ENCODE measurements at regions not wholly inside any gene's neighbourhood (a gene's known extent, or its start where the extent isn't known, plus 50 kb on each side); places are given as distances from the start of the nearest gene placed in this dataset.

- TF ChIP-seq GATA3 (IDR thresholded peaks at IDR 0.05; ENCODE audit: low read depth, low read length): no peak
- no peak for TF ChIP-seq GATA2 (IDR thresholded peaks at IDR 0.05; ENCODE audit: low read depth, low read length)
Measured at GRCh38 chr4:138964716-138965426, 50.7 kb upstream of the NOCT start.

GRCh38 chr4:138963412-138963811 lies 52.2 kb upstream of the NOCT start:
- no peak for TF ChIP-seq GATA3 (IDR thresholded peaks at IDR 0.05; ENCODE audit: low read depth, low read length)

DNA sequence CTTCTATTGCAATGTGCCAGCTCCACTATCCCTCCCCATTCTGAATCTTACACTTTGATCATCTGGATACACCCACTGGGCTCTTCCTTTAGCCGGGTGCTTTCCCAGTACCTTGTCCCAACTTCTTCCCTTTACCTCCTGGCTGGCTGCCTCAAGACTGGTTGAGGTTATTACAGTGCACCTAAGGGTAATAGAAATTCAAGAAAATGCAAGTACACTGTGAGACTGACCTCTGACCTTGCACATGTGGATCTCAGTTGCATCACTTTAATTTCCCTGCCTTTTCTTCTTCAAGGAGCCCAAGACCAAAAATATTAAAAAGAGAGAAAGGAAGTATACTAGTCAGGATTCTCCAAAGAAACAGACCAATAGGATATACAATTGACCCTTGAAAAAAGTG lies 53.9 kb upstream of the NOCT start:
- TF ChIP-seq GATA2 (IDR thresholded peaks at IDR 0.05; ENCODE audit: low read depth, low read length): no peak
- TF ChIP-seq GATA3 (IDR thresholded peaks at IDR 0.05; ENCODE audit: low read depth, low read length): no peak

- no peak for TF ChIP-seq GATA2 (IDR thresholded peaks at IDR 0.05; ENCODE audit: low read depth, low read length)
- TF ChIP-seq GATA3 (IDR thresholded peaks at IDR 0.05; ENCODE audit: low read depth, low read length): no peak
Measured at GRCh38 chr4:138961129-138961528, 54.5 kb upstream of the NOCT start.

DNA sequence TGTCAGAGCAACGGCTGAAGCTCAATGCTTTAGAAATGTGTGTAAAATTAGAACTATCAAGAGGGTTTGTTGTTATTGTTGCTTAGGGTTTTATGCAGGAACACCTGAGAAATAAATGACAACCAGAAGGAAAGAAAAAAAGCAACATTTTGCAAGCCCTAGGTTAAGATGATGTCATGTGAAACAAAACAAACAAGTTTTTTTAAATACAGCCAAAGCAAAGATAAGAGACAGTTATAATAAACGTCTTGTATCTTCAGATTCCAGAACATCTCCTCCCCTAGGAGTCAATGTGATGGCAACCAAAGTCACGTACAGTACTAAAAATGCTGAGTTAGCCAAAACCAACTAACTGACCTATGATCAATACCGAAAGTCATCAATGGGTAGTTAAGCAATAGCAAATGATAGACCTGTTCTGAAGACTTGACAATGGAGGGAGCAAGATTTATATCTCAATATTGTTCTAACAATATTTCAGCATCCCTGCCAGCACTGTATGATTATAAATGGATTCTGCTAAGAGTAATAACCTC lies 55.3 kb upstream of the NOCT start:
- TF ChIP-seq GATA2 (IDR thresholded peaks at IDR 0.05; ENCODE audit: low read depth, low read length) (no peak), GATA3 (IDR thresholded peaks at IDR 0.05; ENCODE audit: low read depth, low read length) (no peak)

DNA sequence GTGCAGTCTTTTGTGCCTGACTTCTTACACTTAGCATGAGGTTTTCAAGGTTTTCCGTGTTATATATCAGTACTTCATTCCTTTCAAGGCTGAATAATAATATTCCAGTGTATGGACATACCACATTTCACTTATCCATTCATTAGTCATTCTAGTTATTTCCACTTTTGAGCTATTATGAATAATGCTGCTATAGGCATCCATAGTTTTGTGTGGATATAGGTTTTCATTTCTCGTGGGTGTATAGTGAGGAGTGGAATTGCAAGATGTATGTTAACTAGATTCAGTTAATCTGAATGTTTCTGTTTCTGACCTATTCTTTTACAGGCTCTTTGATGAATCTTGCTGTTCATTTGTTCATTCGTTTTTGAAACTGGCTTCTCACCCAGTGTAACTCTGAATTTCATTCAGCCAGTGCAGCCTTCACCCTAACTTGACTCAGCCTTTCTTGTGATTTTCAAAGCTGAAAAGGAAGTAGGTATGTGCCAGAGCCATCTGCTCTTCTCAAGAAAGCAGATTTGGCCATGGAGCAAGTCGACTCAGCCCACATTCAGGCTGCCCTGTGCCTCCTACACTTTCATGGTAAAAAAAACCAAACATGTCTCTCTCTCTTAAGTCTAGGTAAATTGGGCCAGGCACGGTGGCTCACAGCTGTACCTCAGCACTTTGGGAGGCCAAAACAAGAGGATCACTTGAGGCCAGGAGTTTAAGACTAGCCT lies 56.3 kb upstream of the NOCT start:
- TF ChIP-seq GATA3 (IDR thresholded peaks at IDR 0.05; ENCODE audit: low read depth, low read length): no peak

DNA sequence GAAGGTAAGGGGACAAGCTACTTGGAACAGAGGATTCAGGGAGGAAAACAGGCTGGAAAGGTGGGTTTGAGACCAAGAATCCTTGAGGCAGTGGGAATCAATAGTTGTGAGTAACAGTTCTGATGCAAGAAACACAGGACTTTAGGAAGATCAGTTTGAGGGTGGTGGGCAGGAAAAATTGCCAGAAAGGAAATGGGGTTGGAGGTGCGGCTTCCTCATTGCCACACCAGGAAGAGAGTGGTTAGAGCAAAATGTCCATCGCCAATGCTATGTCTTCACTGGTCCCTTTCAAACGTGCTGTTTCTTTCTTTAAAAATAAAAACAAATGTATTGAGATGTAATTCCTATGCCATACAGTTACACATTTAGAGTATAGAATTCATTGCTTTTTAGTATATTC lies 57.1 kb upstream of the NOCT start:
- TF ChIP-seq GATA3 (IDR thresholded peaks at IDR 0.05; ENCODE audit: low read depth, low read length) (no peak), GATA2 (IDR thresholded peaks at IDR 0.05; ENCODE audit: low read depth, low read length) (no peak)

DNA sequence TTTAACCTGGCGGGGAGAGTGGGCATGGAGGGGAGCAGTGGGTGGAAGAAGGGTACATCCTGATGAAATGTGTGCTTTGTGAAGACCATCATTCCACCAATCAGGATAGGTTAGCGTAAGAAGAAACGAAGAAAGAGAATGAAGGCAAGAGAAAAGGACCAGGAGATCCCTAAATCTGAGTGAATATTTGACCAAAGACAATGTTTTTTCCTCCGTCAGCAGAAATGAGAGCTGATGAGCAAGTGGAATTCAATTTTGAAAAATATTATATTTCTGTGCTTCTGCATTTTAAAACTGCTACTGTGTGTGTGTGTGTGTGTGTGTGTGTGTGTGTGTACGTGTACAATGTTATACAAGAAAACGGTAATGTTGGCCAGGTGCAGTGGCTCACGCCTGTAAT lies 58.3 kb upstream of the NOCT start:
- TF ChIP-seq GATA2 (IDR thresholded peaks at IDR 0.05; ENCODE audit: low read depth, low read length) (no peak), GATA3 (IDR thresholded peaks at IDR 0.05; ENCODE audit: low read depth, low read length) (no peak)

DNA sequence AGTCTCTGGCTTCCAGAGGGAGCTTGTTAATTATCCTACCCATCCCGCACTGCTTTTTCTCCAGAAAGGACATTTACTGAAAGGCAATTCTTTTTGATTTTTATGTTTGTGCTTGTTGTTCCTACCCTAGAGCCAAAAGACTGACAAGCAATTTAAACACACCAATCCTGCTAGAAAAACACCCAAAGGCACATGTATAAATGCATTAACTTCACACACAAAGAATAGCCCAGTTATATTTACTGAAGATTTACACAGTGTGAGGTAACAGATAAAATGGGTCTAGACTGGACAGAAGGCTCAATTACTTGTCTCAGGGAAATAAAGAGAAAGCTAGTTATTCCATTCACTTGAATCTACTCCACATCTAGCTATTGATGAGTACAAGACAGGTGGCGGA lies 61.2 kb upstream of the NOCT start:
- TF ChIP-seq GATA2 (IDR thresholded peaks at IDR 0.05; ENCODE audit: low read depth, low read length): no peak
- no peak for TF ChIP-seq GATA3 (IDR thresholded peaks at IDR 0.05; ENCODE audit: low read depth, low read length)

DNA sequence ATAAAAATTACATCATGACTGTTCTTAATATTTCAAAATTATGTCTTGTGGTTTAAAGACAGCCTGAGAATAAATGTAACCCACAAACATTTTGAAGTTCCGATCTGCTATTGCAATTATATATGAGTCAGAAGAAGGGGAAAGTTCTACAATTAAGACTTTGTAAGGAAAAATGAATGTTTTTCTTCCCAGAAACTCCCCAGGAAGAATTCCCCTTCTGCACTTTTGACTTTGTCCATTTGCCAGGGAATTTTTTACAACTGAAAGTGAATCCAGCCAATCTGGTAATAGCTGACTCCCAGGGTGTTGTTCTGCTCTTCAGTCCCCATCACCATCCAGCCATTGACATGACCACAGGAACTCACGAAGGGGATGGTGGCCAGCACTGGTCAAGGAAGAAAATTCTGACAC lies 61.6 kb upstream of the NOCT start:
- no peak for TF ChIP-seq GATA2 (IDR thresholded peaks at IDR 0.05; ENCODE audit: low read depth, low read length)
- no peak for TF ChIP-seq GATA3 (IDR thresholded peaks at IDR 0.05; ENCODE audit: low read depth, low read length)

DNA sequence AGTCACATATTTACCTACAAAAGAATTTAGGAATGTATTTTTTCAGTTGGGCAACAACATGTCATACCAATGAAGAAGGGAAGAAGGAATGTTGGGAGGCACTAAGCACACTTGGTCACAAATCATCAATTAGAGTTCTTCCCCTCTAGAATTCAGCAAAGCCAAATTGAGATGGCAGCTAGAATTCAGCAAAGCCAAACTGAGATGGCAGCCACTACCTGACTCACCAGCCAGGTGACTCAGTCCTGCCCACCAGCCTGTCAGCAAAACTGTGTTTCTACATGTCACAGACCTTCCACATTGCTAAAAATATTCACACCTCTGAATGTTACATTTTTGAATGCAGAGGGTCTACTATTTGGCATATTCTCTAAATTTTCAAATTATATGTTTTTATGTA lies 63.2 kb upstream of the NOCT start:
- TF ChIP-seq GATA2 (IDR thresholded peaks at IDR 0.05; ENCODE audit: low read depth, low read length) (no peak), GATA3 (IDR thresholded peaks at IDR 0.05; ENCODE audit: low read depth, low read length) (no peak)

- no peak for TF ChIP-seq GATA3 (IDR thresholded peaks at IDR 0.05; ENCODE audit: low read depth, low read length)
Measured at GRCh38 chr4:138951764-138952163, 63.8 kb upstream of the NOCT start.

DNA sequence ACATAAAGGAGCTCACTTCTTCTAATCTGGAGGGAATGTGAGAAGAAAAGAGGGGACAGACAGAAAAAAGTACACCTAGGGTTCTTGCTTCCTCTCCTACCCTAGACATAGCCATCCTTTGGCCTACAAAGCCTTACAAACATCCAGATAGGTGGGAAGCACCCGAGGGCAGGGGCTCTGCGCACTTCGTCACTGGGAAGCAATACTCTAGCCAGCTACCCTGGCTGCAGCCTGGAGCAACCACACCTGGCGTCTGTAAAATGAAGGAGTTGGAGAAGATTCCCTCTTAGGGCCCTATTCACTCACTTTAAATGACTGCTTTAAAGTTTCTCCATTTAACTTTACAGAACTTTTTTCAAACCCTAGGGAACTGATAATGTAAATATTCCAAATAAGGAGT lies 65.7 kb upstream of the NOCT start:
- TF ChIP-seq GATA2 (IDR thresholded peaks at IDR 0.05; ENCODE audit: low read depth, low read length): no peak
- TF ChIP-seq GATA3 (IDR thresholded peaks at IDR 0.05; ENCODE audit: low read depth, low read length): no peak

GRCh38 chr4:138948918-138949317 lies 66.7 kb upstream of the NOCT start:
- TF ChIP-seq GATA3 (IDR thresholded peaks at IDR 0.05; ENCODE audit: low read depth, low read length) (no peak), GATA2 (IDR thresholded peaks at IDR 0.05; ENCODE audit: low read depth, low read length) (no peak)

GRCh38 chr4:138946306-138946705 lies 69.3 kb upstream of the NOCT start:
- TF ChIP-seq GATA3 (IDR thresholded peaks at IDR 0.05; ENCODE audit: low read depth, low read length) (no peak), GATA2 (IDR thresholded peaks at IDR 0.05; ENCODE audit: low read depth, low read length) (no peak)

Measured in SH-SY5Y (cell line).